Keratinocyte (primary cell): ENCODE measurements at regions not wholly inside any gene's neighbourhood (a gene's known extent, or its start where the extent isn't known, plus 50 kb on each side); places are given as distances from the start of the nearest gene placed in this dataset.

Source experiments
- DNase-seq: peaks from one replicate; pipeline ENCODE4 v3.0.0-alpha.2; 2011; ENCODE audit warnings: low read depth, missing footprints, low spot score
- FAIRE-seq: peaks from 2 replicates; lab custom pipeline; 2011; peaks lifted over from hg19 to GRCh38; lab: Jason Lieb, UNC
- H2AFZ ChIP-seq: 2 replicates; pipeline ENCODE4 v1.6.0; 2012; ENCODE audit warnings: low read length, control low read depth, inconsistent platforms; ENCODE audit not compliant: control insufficient read depth
- H3K27ac ChIP-seq: 2 replicates; pipeline ENCODE4 v1.5.1; 2011; ENCODE audit warnings: low read length; ENCODE audit not compliant: control insufficient read depth, insufficient read depth
- H3K27me3 ChIP-seq: 3 replicates; pipeline ENCODE4 v1.6.0; 2011; ENCODE audit warnings: low read length; ENCODE audit not compliant: control insufficient read depth, insufficient read depth; ENCODE audit errors: extremely low read depth
- H3K36me3 ChIP-seq, 2 experiments: 2 replicates in 1 of 2; 3 replicates in 1 of 2; pipeline ENCODE4 v1.5.1; 2011; ENCODE audit warnings: low read length in 2 of 2, mild to moderate bottlenecking in 1 of 2; ENCODE audit not compliant: control insufficient read depth in 2 of 2, insufficient read depth in 2 of 2; ENCODE audit errors: extremely low read depth in 1 of 2
- H3K4me1 ChIP-seq: 3 replicates; pipeline ENCODE4 v1.5.1; 2011; ENCODE audit warnings: low read length; ENCODE audit not compliant: control insufficient read depth, insufficient read depth; ENCODE audit errors: extremely low read depth
- H3K4me2 ChIP-seq: 3 replicates; pipeline ENCODE4 v1.6.0; 2011; ENCODE audit warnings: low read depth, low read length; ENCODE audit not compliant: control insufficient read depth, insufficient read depth; ENCODE audit errors: extremely low read depth
- H3K4me3 ChIP-seq, 3 experiments: fragments of 200-600 bp in 1 of 3; sonication (generic) in 1 of 3; 2 replicates in 2 of 3; 3 replicates in 1 of 3; pipeline ENCODE4 v1.5.1; 2011 to 2016; ENCODE audit warnings: low read length in 3 of 3, mild to moderate bottlenecking in 3 of 3, control low read depth in 2 of 3, inconsistent platforms in 1 of 3, low read depth in 1 of 3, mixed read lengths in 1 of 3, mixed run types in 1 of 3, moderate library complexity in 1 of 3; ENCODE audit not compliant: control insufficient read depth in 2 of 3, insufficient read depth in 2 of 3; ENCODE audit errors: extremely low read depth in 1 of 3
- H3K79me2 ChIP-seq: 2 replicates; pipeline ENCODE4 v1.6.0; 2012; ENCODE audit warnings: low read length; ENCODE audit not compliant: control insufficient read depth, insufficient read depth
- H3K9ac ChIP-seq: 3 replicates; pipeline ENCODE4 v1.6.0; 2011; ENCODE audit warnings: low read length; ENCODE audit not compliant: control insufficient read depth, insufficient read depth; ENCODE audit errors: extremely low read depth
- H3K9me1 ChIP-seq: 3 replicates; pipeline ENCODE4 v1.6.0; 2011; ENCODE audit warnings: low read length; ENCODE audit not compliant: control insufficient read depth, insufficient read depth; ENCODE audit errors: extremely low read depth
- H3K9me3 ChIP-seq: 2 replicates; pipeline ENCODE4 v1.5.1; 2012; ENCODE audit warnings: low read depth, low read length; ENCODE audit not compliant: control insufficient read depth
- H4K20me1 ChIP-seq: 3 replicates; pipeline ENCODE4 v1.6.0; 2011; ENCODE audit warnings: low read length; ENCODE audit not compliant: control insufficient read depth, insufficient read depth; ENCODE audit errors: extremely low read depth
- CTCF ChIP-seq, 3 experiments: IDR thresholded peaks in 1 of 3; conservative IDR thresholded peaks in 1 of 3; optimal IDR thresholded peaks in 1 of 3; 2 replicates in 2 of 3; 3 replicates in 1 of 3; pipeline versions ENCODE3 to v1.5.1; 2011; ENCODE audit warnings: low read length in 3 of 3, mild to moderate bottlenecking in 3 of 3, moderate library complexity in 2 of 3, control low read depth in 1 of 3, inconsistent platforms in 1 of 3; ENCODE audit not compliant: insufficient read depth in 2 of 3; ENCODE audit errors: extremely low read depth in 1 of 3
- EZH2 ChIP-seq: IDR thresholded peaks from one replicate; pipeline ENCODE4 v1.6.1; 2012; ENCODE audit warnings: inconsistent platforms, mild to moderate bottlenecking, low read length, moderate library complexity
- dilution Hi-C: fragments of 300-500 bp; cut with MboI; formaldehyde crosslinking; loops from one replicate; pipeline ENCODE4 v1.7.0; 2020; ENCODE audit warnings: low sequenced_read_pairs; ENCODE audit not compliant: extremely low pct_ligation_motif_present

- no peaks in the 10 kb centered on the region for H3K9me3 ChIP-seq
- no peak for DNase-seq
- H3K4me3 ChIP-seq = no peak overlapping the region
- H2AFZ ChIP-seq = no peak overlapping the region
- H3K9ac ChIP-seq = no peak overlapping the region
- no peaks in the 10 kb centered on the region for H3K9me1 ChIP-seq
- no peak for FAIRE-seq
- TF ChIP-seq EZH2 (no peak), CTCF (optimal IDR thresholded peaks at IDR 0.05 in 1 of 3, IDR thresholded peaks at IDR 0.05 in 1 of 3, conservative IDR thresholded peaks at IDR 0.05 in 1 of 3; ENCODE audit: extremely low read depth in 1 of 3, insufficient read depth in 2 of 3, low read length in 3 of 3) (no peak)
- H3K79me2 ChIP-seq = no peaks in the 10 kb centered on the region
- no peaks in the 10 kb centered on the region for H3K27me3 ChIP-seq
- no peaks in the 10 kb centered on the region for H3K36me3 ChIP-seq
- no peaks in the 10 kb centered on the region for H3K4me1 ChIP-seq
- H4K20me1 ChIP-seq = no peaks in the 10 kb centered on the region
- dilution Hi-C loops = no loop called here
- no peak overlapping the region for H3K27ac ChIP-seq
- H3K4me2 ChIP-seq = no peak overlapping the region
Measured at GRCh38 chr12:118536306-118536906, 160.1 kb downstream of the SUDS3 start.

- no peak overlapping the region for H3K4me3 ChIP-seq
- H3K27ac ChIP-seq = no peak overlapping the region
- no peak overlapping the region for H3K4me2 ChIP-seq
- dilution Hi-C loops = no loop called here
- no peak overlapping the region for H2AFZ ChIP-seq
- no peaks in the 10 kb centered on the region for H3K9me3 ChIP-seq
- H4K20me1 ChIP-seq = no peaks in the 10 kb centered on the region
- no peaks in the 10 kb centered on the region for H3K9me1 ChIP-seq
- H3K27me3 ChIP-seq = no peaks in the 10 kb centered on the region
- H3K4me1 ChIP-seq = no peaks in the 10 kb centered on the region
- DNase-seq = no peak
- TF ChIP-seq CTCF (optimal IDR thresholded peaks at IDR 0.05 in 1 of 3, IDR thresholded peaks at IDR 0.05 in 1 of 3, conservative IDR thresholded peaks at IDR 0.05 in 1 of 3; ENCODE audit: extremely low read depth in 1 of 3, insufficient read depth in 2 of 3, low read length in 3 of 3) (no peak), EZH2 (no peak)
- no peak overlapping the region for H3K9ac ChIP-seq
- FAIRE-seq = no peak
- H3K79me2 ChIP-seq = no peaks in the 10 kb centered on the region
- no peaks in the 10 kb centered on the region for H3K36me3 ChIP-seq
Measured at GRCh38 chr12:118537481-118537917, 161.1 kb downstream of the SUDS3 start.
